NCI-H510A treated with DMSO at 0.1 percent for 48 hours (cell line): ENCODE measurements at regions not wholly inside any gene's neighbourhood (a gene's known extent, or its start where the extent isn't known, plus 50 kb on each side); places are given as distances from the start of the nearest gene placed in this dataset.

Experiments
- DNase-seq: peaks from one replicate; lab custom pipeline; 2025; lab: John Stamatoyannopoulos, UW

DNA sequence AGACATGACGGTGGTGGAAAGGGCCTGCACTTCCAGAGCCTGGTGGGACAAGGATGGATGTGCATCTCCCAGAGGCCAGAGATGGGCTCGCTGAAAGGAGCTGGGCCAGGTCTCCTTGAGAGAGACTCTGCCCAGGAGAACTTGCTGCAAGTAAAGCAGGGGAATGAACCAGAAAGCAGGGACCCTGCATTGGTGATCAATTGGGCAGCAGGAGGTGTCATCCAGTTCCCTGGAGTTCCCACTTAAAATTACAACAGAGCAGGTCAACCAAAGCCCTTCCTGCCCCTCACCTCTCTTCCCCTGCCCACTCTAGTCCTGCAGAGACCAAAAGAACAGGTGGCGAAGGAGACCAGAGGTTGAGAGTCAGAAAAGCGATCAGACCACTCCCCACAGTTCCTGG is 69.7 kb upstream of the CAB39 start:
- DNase-seq = no peak

DNA sequence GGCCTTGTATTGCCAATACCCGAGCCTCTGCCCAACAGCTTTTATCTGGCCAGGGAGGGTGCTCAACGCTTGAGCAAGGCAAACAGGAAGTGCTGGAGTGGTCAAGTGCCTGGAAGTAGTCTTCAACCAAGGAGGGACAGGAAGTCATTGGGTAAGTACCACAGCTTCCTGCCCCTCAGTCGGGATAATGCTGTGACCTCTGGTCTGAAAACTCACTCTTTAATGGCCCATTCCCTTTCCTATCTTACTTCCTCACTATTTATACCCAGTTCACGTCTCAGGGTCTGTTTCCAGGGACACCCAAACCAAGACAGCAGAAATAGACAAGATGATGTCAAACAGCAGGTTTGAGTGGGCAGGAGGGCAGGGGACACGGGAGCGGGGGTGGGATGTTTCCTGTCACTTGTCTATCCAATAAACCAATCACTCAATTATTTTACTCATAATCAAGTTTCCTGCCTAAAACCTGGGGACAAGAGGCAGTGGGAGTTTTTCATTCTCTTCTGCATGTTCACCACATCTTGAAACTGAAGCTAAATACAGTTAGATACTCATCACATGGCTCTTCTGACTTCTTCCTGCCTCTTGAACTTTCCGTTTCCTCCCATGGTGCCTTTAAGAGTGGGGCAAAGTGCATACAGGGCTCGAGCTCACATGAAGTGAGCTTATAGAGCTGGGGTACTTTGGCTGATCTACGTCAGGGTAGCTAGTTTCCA is 68.9 kb upstream of the CAB39 start:
- DNase-seq = peak; percentile 73

DNA sequence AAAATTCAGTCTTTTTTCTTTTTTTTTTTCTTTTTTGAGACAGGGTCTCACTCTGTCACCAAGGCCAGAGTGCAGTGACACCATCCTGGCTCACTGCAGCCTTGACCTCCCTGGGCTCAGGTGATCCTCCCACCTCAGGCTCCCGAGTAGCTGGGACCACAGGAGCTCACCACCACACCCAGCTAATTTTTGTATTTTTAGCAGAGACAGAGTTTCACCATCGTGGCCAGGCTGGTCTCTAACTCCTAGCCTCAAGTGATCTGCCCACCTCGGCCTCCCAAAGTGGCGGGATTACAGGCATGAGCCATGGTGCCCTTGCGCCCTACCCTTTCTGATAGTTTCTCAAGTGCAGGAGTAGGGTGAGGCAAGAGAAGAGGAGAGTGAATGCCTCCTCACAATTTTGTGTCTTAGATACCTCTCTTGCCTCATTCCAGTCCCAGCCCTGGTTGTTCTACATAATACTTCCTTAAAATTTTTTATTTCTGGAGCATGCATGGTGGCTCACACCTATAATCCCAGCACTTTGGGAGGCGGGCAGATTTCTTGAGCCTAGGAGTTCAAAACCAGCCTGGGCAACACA is 68.2 kb upstream of the CAB39 start:
- DNase-seq = no peak

DNA sequence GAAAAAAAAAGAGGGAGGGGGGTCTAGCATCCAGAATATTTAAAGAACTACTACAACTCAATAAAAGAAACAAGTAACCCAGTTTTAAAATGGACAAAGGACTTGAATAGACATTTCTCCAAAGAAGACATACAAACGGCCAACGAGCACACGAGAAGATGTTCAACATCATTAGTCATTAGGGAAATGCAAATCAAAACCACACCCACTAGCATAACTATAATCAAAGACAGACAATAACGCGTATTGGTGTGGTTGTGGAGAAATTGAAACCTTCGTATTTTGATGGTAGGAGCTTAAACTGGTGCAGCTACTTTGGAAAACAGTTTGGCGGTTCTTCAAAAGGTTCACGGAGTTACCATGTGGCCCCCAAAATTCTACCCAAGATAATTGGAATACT is 64.3 kb upstream of the CAB39 start:
- no peak for DNase-seq

DNA sequence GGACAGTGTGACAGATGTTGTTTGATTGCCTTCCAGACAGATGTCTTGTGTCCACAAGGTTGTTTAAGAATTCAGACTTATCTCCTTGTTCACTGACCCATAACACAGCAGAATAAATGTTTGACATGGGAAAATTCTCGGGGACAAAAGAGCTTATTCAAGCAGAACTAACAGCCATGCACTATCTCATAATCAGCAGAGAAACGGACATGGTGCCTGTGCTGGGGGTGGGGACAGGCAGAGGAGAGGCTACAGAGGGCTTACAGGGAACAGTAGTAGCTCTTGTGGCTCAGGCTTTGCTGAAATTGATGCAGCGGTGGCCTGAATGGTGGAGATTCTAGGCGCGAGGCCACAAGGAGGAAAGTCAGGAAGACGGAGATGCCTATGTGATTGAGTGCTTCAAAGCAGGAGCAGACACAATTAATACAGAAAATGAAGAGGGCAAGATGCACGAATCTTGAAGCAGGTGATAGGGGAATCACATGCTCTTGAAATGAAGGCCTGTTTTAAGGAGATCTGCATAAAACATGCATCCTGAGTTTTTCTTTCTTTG is 62.0 kb upstream of the CAB39 start:
- peak; percentile 56 for DNase-seq

DNA sequence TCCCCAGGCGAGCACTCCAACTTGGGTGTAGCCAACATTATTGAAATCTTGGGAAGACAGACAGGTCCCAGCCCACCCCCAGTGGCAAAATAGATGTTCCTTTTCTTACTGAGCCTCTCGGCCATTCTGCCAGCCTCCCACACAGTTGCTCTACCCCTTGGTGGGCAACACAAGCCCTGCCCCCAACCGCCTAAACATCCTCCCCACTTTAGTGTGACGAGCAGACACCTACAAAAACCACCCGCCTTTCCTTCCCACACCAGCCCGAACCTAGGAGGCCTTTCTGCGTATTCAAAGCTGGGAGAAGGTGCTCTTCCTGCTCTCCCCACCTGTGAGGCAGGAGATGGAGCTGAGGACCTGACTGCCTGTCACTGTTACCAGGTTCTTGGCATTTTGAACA is 58.6 kb upstream of the CAB39 start:
- DNase-seq = no peak

DNA sequence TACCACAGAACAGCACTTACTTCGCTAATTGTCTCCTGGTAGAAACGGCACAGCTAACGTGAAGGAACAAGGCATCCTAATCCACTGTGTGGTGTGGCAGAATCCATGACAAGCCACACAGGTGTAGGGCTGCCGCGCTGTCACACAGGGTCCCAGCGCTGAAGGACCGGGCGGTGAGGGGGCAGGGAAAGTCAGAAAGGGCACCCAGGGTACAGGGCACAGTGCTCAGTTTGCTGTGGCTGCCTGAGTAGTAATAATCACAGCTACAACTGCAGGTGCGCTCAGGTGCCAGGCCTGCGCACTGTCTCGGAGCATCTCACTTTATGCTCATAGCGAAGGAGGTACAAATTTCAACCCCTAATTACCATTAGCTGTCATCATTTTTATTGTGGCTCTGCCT is 55.2 kb upstream of the CAB39 start:
- DNase-seq = no peak

DNA sequence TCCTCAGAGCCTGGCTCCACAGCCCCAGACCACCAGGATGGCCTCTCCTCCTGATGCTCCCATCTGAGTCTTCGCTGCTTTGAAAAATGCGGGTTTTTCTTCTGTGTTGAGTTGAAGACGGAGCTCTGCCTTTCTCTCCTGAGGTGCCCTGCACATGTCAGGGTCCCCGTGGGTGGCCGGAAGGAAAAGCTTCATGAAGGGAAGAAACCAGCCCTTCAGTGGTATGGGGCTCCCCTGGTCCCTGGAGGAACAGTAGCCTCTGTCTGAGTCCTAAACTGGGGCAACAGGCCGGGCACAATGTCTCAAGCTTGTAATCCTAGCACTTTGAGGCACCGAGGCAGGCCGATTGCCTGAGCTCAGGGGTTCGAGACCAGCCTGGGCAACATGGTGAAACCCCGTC is 54.7 kb upstream of the CAB39 start:
- DNase-seq = no peak

DNA sequence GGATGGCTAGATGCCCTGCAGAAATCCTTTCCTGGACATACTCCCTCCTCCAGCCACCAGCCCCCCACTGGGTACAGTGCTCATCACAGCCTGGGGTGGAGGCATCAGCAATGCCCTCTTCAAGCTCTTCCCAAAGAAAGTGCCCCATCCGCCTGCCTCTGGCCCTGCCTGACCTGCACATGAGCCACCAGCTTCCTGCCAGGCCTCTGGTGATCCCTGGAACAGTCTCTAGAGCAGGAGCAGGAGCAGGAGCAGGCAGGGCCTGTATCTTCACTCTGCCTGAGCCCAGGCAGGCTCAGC is 54.1 kb upstream of the CAB39 start:
- DNase-seq = no peak

DNA sequence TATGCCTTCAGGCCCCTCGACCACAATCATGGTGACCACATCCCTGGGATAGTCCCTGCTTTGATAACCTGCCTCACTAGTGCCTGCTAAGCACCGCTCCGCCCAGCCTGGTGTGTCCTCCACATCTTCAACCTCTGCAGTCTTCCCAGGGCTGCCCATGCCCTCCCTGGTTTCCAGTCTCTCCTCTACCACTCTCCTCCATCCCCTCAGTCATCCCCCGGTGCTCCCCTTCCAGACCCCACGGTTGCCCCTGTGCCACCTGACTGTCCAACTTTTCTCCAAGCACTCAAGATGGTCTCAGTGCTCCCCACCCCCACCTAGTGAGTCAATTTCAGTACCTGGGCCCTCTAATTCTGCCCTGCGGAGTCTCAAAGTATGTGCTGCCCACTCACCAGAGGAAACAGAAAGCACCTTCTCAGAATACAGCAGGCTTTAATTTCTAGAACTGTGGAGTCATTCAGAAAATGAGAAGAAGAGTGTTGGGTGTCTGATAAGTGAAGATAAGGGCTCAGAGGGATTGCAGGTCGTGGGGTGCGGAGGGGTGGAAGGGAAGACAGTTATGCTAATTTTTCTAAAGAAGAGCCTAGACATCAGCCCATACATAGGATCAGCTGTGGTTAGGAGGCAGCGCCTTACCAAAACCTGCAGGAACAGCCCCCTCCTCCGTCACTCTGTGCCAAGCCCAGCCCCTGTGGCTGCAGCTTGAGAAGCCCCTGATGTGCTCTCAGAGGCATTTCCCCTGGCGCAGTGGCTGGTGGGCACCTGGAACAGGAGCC is 53.6 kb upstream of the CAB39 start:
- no peak for DNase-seq

DNA sequence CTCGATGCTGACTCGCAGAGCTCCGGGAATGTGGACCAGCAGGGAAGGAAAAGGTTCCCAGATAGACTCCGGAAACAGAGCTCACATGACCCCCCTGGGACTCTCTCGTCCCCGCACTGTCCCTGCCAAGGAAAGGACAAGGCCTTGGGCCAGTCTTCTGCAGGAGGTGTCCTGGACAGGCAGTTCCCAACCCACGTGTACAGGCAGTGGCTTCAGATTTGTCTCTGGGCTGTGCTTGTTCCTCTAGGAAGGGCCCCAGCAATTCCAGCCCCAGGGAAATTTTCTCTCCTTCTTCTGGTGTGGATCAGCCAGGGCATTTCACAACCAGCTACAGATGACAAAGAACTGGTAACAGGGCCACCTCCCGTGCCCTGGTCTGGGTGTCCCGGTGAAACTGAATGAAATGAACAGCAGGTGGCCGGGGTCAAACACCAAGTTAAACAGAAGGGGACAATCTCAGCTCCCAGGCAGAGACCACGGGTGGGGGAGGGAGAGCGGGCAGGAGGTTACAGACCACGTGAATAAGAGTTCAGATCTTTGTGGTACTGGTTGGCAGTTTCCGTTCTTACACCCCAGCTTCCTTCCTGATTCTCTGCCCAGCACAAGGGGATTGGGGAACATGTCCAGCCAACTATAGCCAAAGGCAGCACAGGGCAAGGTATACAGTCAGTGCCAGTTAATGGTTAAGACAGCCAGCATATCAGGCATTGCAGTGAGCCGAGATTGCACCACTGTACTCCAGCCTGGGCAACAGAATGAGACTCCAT is 52.2 kb upstream of the CAB39 start:
- DNase-seq = no peak

DNA sequence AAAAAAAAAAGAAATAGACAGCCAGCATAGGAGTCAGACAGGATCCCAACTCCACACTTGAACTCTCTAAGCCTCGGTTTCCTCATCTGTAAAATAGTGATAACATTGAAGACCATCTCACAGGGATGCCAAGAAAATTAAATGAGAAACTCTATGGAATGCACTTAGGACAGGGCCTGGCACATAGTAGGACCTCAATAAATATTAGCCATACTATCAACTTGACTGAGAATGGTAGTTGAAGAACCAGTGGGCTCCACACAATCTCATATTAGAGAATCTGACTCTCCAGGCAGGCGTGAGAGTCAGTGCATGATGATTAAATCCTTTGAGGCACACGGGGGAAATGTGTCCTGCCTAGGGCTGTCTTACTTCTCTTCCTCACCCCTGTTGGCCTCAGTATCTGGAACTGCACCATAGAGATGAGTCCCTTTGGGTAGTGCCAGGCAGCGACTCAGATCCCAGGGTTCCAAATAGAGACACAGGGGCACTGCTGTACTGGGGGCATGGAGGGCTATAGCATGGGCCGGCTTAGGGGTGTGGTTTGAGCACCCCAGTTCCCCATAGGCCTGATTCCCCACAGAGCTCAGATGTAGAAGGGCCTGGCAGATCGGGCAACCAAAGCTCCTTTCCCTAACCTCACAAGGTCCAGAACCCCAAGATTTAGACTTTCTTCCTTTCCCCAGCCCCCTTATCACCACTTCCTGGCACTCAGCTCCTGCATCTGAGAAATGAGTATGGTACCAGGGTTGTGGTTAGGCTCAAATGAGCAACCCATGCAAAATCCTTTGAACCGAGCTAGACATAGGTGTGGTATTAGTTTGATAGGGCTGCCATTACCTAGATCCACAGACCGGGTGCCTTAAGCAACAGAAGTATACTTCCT is 51.3 kb upstream of the CAB39 start:
- no peak for DNase-seq
